Common myeloid progenitor, CD34-positive (primary cell): ENCODE measurements at regions not wholly inside any gene's neighbourhood (a gene's known extent, or its start where the extent isn't known, plus 50 kb on each side); places are given as distances from the start of the nearest gene placed in this dataset.

ENCODE experiments used
- CTCF ChIA-PET: fragments of 350-600 bp; sonication (Branson Sonifier 250); formaldehyde crosslinking; loops from one replicate; lab custom pipeline; 2021; ENCODE audit warnings: antibody characterized with exemption; lab: Charles Lee
- POLR2A ChIA-PET: fragments of 350-600 bp; sonication (Branson Sonifier 250); formaldehyde crosslinking; loops from one replicate; lab custom pipeline; 2021; ENCODE audit warnings: antibody characterized with exemption; lab: Charles Lee
- DNase-seq, 3 donors: peaks; one replicate each; pipeline versions ENCODE4 v3.0.0 to v3.0.0-alpha.2; 2013
- H3K27ac ChIP-seq, 2 experiments: 1 replicate in 1 of 2; 2 replicates in 1 of 2; pipeline ENCODE4 v1.7.0; 2013; ENCODE audit warnings: inconsistent platforms in 2 of 2, low read length in 2 of 2, mild to moderate bottlenecking in 2 of 2, low read depth in 1 of 2, moderate library complexity in 1 of 2; ENCODE audit not compliant: severe bottlenecking in 2 of 2, insufficient read depth in 1 of 2, poor library complexity in 1 of 2
- H3K27me3 ChIP-seq, 5 experiments: replicated peaks in 2 of 5; 1 replicate in 3 of 5; 2 replicates in 2 of 5; pipeline versions ENCODE4 v1.6.1 to v1.7.0; 2013; ENCODE audit warnings: low read length in 4 of 5, mild to moderate bottlenecking in 2 of 5, moderate library complexity in 2 of 5, inconsistent platforms in 1 of 5; ENCODE audit not compliant: insufficient read depth in 5 of 5, control insufficient read depth in 4 of 5
- H3K36me3 ChIP-seq, 4 experiments: 1 replicate in 2 of 4; 2 replicates in 2 of 4; pipeline versions ENCODE4 v1.6.1 to v1.7.0; 2013; ENCODE audit warnings: low read length in 3 of 4, control low read depth in 1 of 4, mild to moderate bottlenecking in 1 of 4; ENCODE audit not compliant: control insufficient read depth in 4 of 4, insufficient read depth in 4 of 4
- H3K4me1 ChIP-seq, 4 experiments: 1 replicate in 3 of 4; 2 replicates in 1 of 4; pipeline versions ENCODE4 v1.6.1 to v1.7.1; 2013; ENCODE audit warnings: low read length in 3 of 4, mild to moderate bottlenecking in 3 of 4, control low read depth in 1 of 4, inconsistent platforms in 1 of 4, moderate library complexity in 1 of 4; ENCODE audit not compliant: control insufficient read depth in 4 of 4, insufficient read depth in 4 of 4; ENCODE audit errors: control extremely low read depth in 1 of 4
- H3K4me3 ChIP-seq, 7 experiments: 1 replicate in 4 of 7; 2 replicates in 3 of 7; pipeline versions ENCODE4 v1.5.1 to v1.7.0; 2013; ENCODE audit warnings: mild to moderate bottlenecking in 7 of 7, low read length in 6 of 7, moderate library complexity in 6 of 7, inconsistent platforms in 2 of 7, low read depth in 2 of 7, control low read depth in 1 of 7; ENCODE audit not compliant: insufficient read depth in 4 of 7, control insufficient read depth in 1 of 7; ENCODE audit errors: extremely low read depth in 1 of 7
- H3K9me3 ChIP-seq, 5 experiments: 1 replicate in 4 of 5; 2 replicates in 1 of 5; pipeline versions ENCODE4 v1.6.1 to v1.7.1; 2013; ENCODE audit warnings: low read length in 4 of 5, mild to moderate bottlenecking in 2 of 5, inconsistent platforms in 1 of 5, low read depth in 1 of 5, moderate library complexity in 1 of 5; ENCODE audit not compliant: control insufficient read depth in 4 of 5, insufficient read depth in 2 of 5; ENCODE audit errors: control extremely low read depth in 1 of 5
- WGBS: methylation state at CpG from one replicate; pipeline ENCODE4 v1.1.5; 2013; ENCODE audit not compliant: insufficient coverage; 5-methylcytosine and 5-hydroxymethylcytosine counted together

- Histone ChIP-seq H3K4me3 (no peak overlapping the region), H3K9me3 (no peaks in the 10 kb centered on the region), H3K27ac (no peak overlapping the region), H3K27me3 (no peaks in the 10 kb centered on the region), H3K36me3 (no peaks in the 10 kb centered on the region), H3K4me1 (peaks cover 0 to 11% (median 8%) of the 10 kb centered on the region in 4 experiments)
- DNase-seq = no peak
- ChIA-PET CTCF (no interaction called here), POLR2A (no interaction called here)
- no CpG with 5 or more reads among the region's 8 CpGs for WGBS
Measured at GRCh38 chr10:3337741-3338140, 165.2 kb upstream of the PITRM1 start.

GRCh38 chr10:3336673-3337293 is 164.2 kb upstream of the PITRM1 start:
- no peaks in the 10 kb centered on the region for H3K36me3 ChIP-seq
- POLR2A ChIA-PET = no interaction called here
- CTCF ChIA-PET = no interaction called here

GRCh38 chr10:3333426-3333825 is 160.8 kb upstream of the PITRM1 start:
- Histone ChIP-seq H3K36me3 (no peaks in the 10 kb centered on the region), H3K4me1 (no peaks in the 10 kb centered on the region), H3K27ac (no peak overlapping the region), H3K27me3 (no peaks in the 10 kb centered on the region), H3K9me3 (peaks cover 0 to 2% (median 0%) of the 10 kb centered on the region in 5 experiments), H3K4me3 (no peak overlapping the region)
- ChIA-PET CTCF (no interaction called here), POLR2A (interaction anchor here (0.7 kb wide), 1 partner anchor 11 kb away, joined by 3 read pairs; no protein-coding TSS in a partner anchor)
- DNase-seq = no peak
- WGBS = 97% methylated on average over 10 of the region's 10 CpGs

More at GRCh38 chr10:3336673-3337293, 164.2 kb upstream of the PITRM1 start:
- Histone ChIP-seq H3K9me3 (no peaks in the 10 kb centered on the region), H3K4me1 (peaks cover 0 to 11% (median 8%) of the 10 kb centered on the region in 4 experiments), H3K4me3 (no peak overlapping the region), H3K27ac (no peak overlapping the region), H3K27me3 (no peaks in the 10 kb centered on the region)
- DNase-seq = no peak
- 97% methylated on average over 9 of the region's 9 CpGs for WGBS

GRCh38 chr10:3331690-3332230 is 159.2 kb upstream of the PITRM1 start:
- Histone ChIP-seq H3K4me1 (no peaks in the 10 kb centered on the region), H3K36me3 (no peaks in the 10 kb centered on the region), H3K27ac (no peak overlapping the region), H3K27me3 (no peaks in the 10 kb centered on the region), H3K9me3 (peaks cover 0 to 2% (median 0%) of the 10 kb centered on the region in 5 experiments), H3K4me3 (no peak overlapping the region)
- ChIA-PET POLR2A (no interaction called here), CTCF (interaction anchor here (1.2 kb wide), 1 partner anchor 13 kb away, joined by 3 read pairs; no protein-coding TSS in a partner anchor)
- WGBS = 97% methylated on average over 23 of the region's 23 CpGs
- no peak for DNase-seq

GRCh38 chr10:3331187-3331586 is 158.6 kb upstream of the PITRM1 start:
- Histone ChIP-seq H3K9me3 (peaks cover 0 to 2% (median 0%) of the 10 kb centered on the region in 5 experiments), H3K4me1 (no peaks in the 10 kb centered on the region), H3K27ac (no peak overlapping the region), H3K36me3 (no peaks in the 10 kb centered on the region), H3K27me3 (no peaks in the 10 kb centered on the region), H3K4me3 (no peak overlapping the region)
- POLR2A ChIA-PET = interaction anchor here (0.5 kb wide), 1 partner anchor 35 kb away, joined by 3 read pairs; no protein-coding TSS in a partner anchor
- CTCF ChIA-PET = interaction anchor here (1.2 kb wide), 1 partner anchor 14 kb away, joined by 3 read pairs; no protein-coding TSS in a partner anchor
- no peak for DNase-seq
- WGBS = 99% methylated on average over 12 of the region's 17 CpGs

- no peaks in the 10 kb centered on the region for H3K4me1 ChIP-seq
- DNase-seq = no peak
- H3K27me3 ChIP-seq = no peaks in the 10 kb centered on the region
- H3K9me3 ChIP-seq = peaks cover 0 to 2% (median 0%) of the 10 kb centered on the region in 5 experiments
- 91% methylated on average over 6 of the region's 8 CpGs for WGBS
- no peak overlapping the region for H3K4me3 ChIP-seq
- H3K36me3 ChIP-seq = no peaks in the 10 kb centered on the region
- ChIA-PET POLR2A (interaction anchor here (0.5 kb wide), 1 partner anchor 36 kb away, joined by 3 read pairs; no protein-coding TSS in a partner anchor), CTCF (no interaction called here)
- no peak overlapping the region for H3K27ac ChIP-seq
Measured at GRCh38 chr10:3330663-3331062, 158.1 kb upstream of the PITRM1 start.
